PC-3 (cell line): ENCODE measurements at regions not wholly inside any gene's neighbourhood (a gene's known extent, or its start where the extent isn't known, plus 50 kb on each side); places are given as distances from the start of the nearest gene placed in this dataset.

Experiments used
- ATAC-seq: fragments of 200-7000 bp; cut with Tn5 transposase; 2 replicates; pipeline ENCODE4 v1.9.1; 2020; ENCODE audit warnings: mild to moderate bottlenecking, moderate library complexity
- BruUV-seq: library from RNA; stranded (reverse); fragments of 400-500 nt; replicated peaks from 2 replicates; lab custom pipeline; 2021; lab: Mats Ljungman, UMichigan
- CTCF ChIA-PET: fragments of 300-600 bp; sonication (Branson Sonifier 250); formaldehyde crosslinking; loops from one replicate; lab custom pipeline; 2022; ENCODE audit warnings: antibody characterized with exemption; lab: Charles Lee
- POLR2A ChIA-PET: fragments of 300-600 bp; sonication (Branson Sonifier 250); formaldehyde crosslinking; loops from one replicate; lab custom pipeline; 2022; ENCODE audit warnings: antibody characterized with exemption; ENCODE audit not compliant: unreplicated experiment; lab: Charles Lee
- DNase-seq: peaks from one replicate; pipeline ENCODE4 v3.0.0-alpha.2; 2015
- H2AFZ ChIP-seq: fragments of 300-600 bp; sonication (generic); 2 replicates; pipeline ENCODE4 v1.6.0; 2016; ENCODE audit warnings: antibody characterized with exemption, low read length
- H3F3A ChIP-seq: fragments of 300-600 bp; sonication (generic); one replicate; pipeline ENCODE4 v1.6.0; 2017; ENCODE audit warnings: antibody characterized with exemption, low read length, control low read depth, mild to moderate bottlenecking; ENCODE audit not compliant: unreplicated experiment
- H3K27ac ChIP-seq: fragments of 300-600 bp; sonication (generic); 2 replicates; pipeline ENCODE4 v1.5.1; 2016; ENCODE audit warnings: mild to moderate bottlenecking, low read length
- H3K27me3 ChIP-seq: fragments of 300-600 bp; sonication (generic); 2 replicates; pipeline ENCODE4 v1.6.1; 2016; ENCODE audit warnings: low read length, mixed read lengths
- H3K36me3 ChIP-seq: fragments of 300-600 bp; sonication (generic); 2 replicates; pipeline ENCODE4 v1.6.1; 2016; ENCODE audit warnings: low read depth, mixed run types, low read length, mixed read lengths
- H3K4me1 ChIP-seq: fragments of 300-600 bp; sonication (generic); 2 replicates; pipeline ENCODE4 v1.5.1; 2016; ENCODE audit warnings: low read length; ENCODE audit not compliant: insufficient read depth
- H3K4me2 ChIP-seq: fragments of 300-600 bp; sonication (generic); 2 replicates; pipeline ENCODE4 v1.6.0; 2016; ENCODE audit warnings: low read length
- H3K4me3 ChIP-seq: fragments of 300-600 bp; sonication (generic); 2 replicates; pipeline ENCODE4 v1.5.1; 2016; ENCODE audit warnings: mild to moderate bottlenecking, low read length, mixed read lengths
- H3K79me2 ChIP-seq: fragments of 300-600 bp; sonication (generic); 2 replicates; pipeline ENCODE4 v1.6.1; 2017; ENCODE audit warnings: low read length, mixed read lengths
- H3K9ac ChIP-seq: fragments of 300-600 bp; sonication (generic); 2 replicates; pipeline ENCODE4 v1.6.0; 2016; ENCODE audit warnings: mild to moderate bottlenecking, low read length
- H3K9me2 ChIP-seq: fragments of 300-600 bp; sonication (generic); replicated peaks from 2 replicates; pipeline ENCODE4 v1.6.1; 2016; ENCODE audit warnings: mixed run types, low read length, mixed read lengths
- H3K9me3 ChIP-seq: fragments of 300-600 bp; sonication (generic); 2 replicates; pipeline ENCODE4 v1.6.1; 2016; ENCODE audit warnings: low read length, mixed read lengths
- H4K20me1 ChIP-seq: fragments of 300-600 bp; sonication (generic); 2 replicates; pipeline ENCODE4 v1.6.1; 2016; ENCODE audit warnings: low read length, mixed read lengths
- CTCF ChIP-seq: fragments of 300-600 bp; sonication (generic); conservative IDR thresholded peaks from 2 replicates; pipeline ENCODE4 v1.5.1; 2017; ENCODE audit warnings: antibody characterized with exemption, low read depth, mild to moderate bottlenecking, low read length
- EZH2 ChIP-seq: fragments of 300-600 bp; sonication (generic); IDR thresholded peaks from one replicate; pipeline ENCODE4 v1.6.1; 2017; ENCODE audit warnings: antibody characterized with exemption, mild to moderate bottlenecking, low read length; ENCODE audit not compliant: unreplicated experiment
- EZH2phosphoT487 ChIP-seq: fragments of 300-600 bp; sonication (generic); IDR thresholded peaks from 2 replicates; pipeline ENCODE4 v1.6.1; 2018; ENCODE audit warnings: mild to moderate bottlenecking, antibody characterized with exemption, low read length, borderline replicate concordance
- intact Hi-C: fragments of 100-400 bp; cut with micrococcal nuclease; formaldehyde crosslinking; loops from 2 replicates; pipeline ENCODE4 v1.9.0; 2023

DNA sequence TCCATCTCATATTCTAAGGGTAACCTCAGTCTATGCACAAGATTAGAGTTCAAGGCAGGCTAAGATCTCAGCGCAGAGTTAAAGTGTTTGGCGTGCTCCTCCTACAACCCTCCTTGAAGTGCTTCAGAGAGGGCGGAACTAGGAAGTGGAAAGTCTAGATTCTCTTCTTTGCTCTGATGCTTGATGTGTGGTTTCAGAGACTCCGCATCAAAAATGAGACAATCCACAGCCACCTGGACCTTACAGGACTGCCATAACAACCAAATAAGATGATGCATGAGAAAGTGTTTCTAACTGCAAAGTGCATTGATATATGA, 161.3 kb upstream of the ATP11B start:
- H2AFZ ChIP-seq = no peak overlapping the region
- CTCF ChIA-PET = no interaction called here

DNA sequence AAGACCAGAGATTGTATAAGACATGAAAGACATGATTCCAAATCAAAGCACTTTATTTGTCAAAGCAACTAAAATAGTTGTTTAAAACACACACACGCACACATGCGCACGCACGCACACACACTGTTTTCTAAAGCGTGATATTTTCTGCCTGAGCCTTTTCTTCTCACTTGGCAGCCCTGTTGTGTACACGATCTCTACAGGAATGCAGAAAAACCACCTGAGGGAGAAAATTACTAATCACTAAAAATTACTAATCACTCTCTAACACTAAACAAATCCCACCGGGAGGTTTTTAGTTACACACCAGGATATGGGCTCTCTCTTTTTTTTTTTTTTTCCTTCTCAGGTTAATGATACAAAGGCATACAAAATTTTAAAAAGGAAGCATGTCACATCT, 160.1 kb upstream of the ATP11B start:
- H2AFZ ChIP-seq = no peak overlapping the region
- DNase-seq (no peak), ATAC-seq (no peak)
- POLR2A ChIA-PET = no interaction called here
- H3K27me3 ChIP-seq = no peaks in the 10 kb centered on the region
- CTCF ChIA-PET = no interaction called here
- no peaks in the 10 kb centered on the region for H3K9me2 ChIP-seq
- H3K4me2 ChIP-seq = no peak overlapping the region
- H3K79me2 ChIP-seq = no peaks in the 10 kb centered on the region
- no peaks in the 10 kb centered on the region for H4K20me1 ChIP-seq
- no peaks in the 10 kb centered on the region for H3K36me3 ChIP-seq
- H3K9ac ChIP-seq = no peak overlapping the region
- no peaks in the 10 kb centered on the region for H3F3A ChIP-seq
- intact Hi-C loops = no loop called here
- no peak overlapping the region for H3K27ac ChIP-seq
- no peak for TF ChIP-seq EZH2phosphoT487
- no peak for TF ChIP-seq EZH2
- no peak for TF ChIP-seq CTCF
- no peak overlapping the region for H3K4me3 ChIP-seq
- no TSS peak for BruUV-seq
- H3K4me1 ChIP-seq = no peaks in the 10 kb centered on the region
- H3K9me3 ChIP-seq = no peaks in the 10 kb centered on the region

More for the DNA sequence above, 161.3 kb upstream of the ATP11B start:
- ATAC-seq (no peak), DNase-seq (no peak)
- Histone ChIP-seq H3K9me2 (no peaks in the 10 kb centered on the region), H3K9ac (no peak overlapping the region), H3K4me3 (no peak overlapping the region), H3K36me3 (no peaks in the 10 kb centered on the region), H3K79me2 (no peaks in the 10 kb centered on the region), H3K27ac (no peak overlapping the region), H3K9me3 (no peaks in the 10 kb centered on the region), H3K27me3 (no peaks in the 10 kb centered on the region), H4K20me1 (no peaks in the 10 kb centered on the region), H3K4me2 (no peak overlapping the region), H3F3A (no peaks in the 10 kb centered on the region), H3K4me1 (peaks cover 4% of the 10 kb centered on the region)
- POLR2A ChIA-PET = no interaction called here
- no peak for TF ChIP-seq EZH2
- TF ChIP-seq CTCF = no peak
- no peak for TF ChIP-seq EZH2phosphoT487
- intact Hi-C loops = no loop called here
- no TSS peak for BruUV-seq

GRCh38 chr3:182636646-182637045, 156.7 kb upstream of the ATP11B start:
- no peaks in the 10 kb centered on the region for H4K20me1 ChIP-seq
- H3K4me1 ChIP-seq = no peaks in the 10 kb centered on the region
- H3K9me3 ChIP-seq = no peaks in the 10 kb centered on the region
- H3K4me3 ChIP-seq = no peak overlapping the region
- no peaks in the 10 kb centered on the region for H3K79me2 ChIP-seq
- TF ChIP-seq CTCF (no peak), EZH2 (no peak), EZH2phosphoT487 (no peak)
- POLR2A ChIA-PET = no interaction called here
- H3K9me2 ChIP-seq = no peaks in the 10 kb centered on the region
- intact Hi-C loops = no loop called here
- H3K27ac ChIP-seq = no peak overlapping the region
- ATAC-seq (no peak; the same call in 1 of the 2 replicates), DNase-seq (peak; percentile 59)
- BruUV-seq = no TSS peak
- H3K36me3 ChIP-seq = no peaks in the 10 kb centered on the region
- H2AFZ ChIP-seq = no peak overlapping the region
- CTCF ChIA-PET = no interaction called here
- no peak overlapping the region for H3K4me2 ChIP-seq
- no peaks in the 10 kb centered on the region for H3F3A ChIP-seq
- H3K27me3 ChIP-seq = no peaks in the 10 kb centered on the region
- no peak overlapping the region for H3K9ac ChIP-seq
